ENCODE measurements at regions not wholly inside any gene's neighbourhood (a gene's known extent, or its start where the extent isn't known, plus 50 kb on each side); places are given as distances from the start of the nearest gene placed in this dataset.

DNA sequence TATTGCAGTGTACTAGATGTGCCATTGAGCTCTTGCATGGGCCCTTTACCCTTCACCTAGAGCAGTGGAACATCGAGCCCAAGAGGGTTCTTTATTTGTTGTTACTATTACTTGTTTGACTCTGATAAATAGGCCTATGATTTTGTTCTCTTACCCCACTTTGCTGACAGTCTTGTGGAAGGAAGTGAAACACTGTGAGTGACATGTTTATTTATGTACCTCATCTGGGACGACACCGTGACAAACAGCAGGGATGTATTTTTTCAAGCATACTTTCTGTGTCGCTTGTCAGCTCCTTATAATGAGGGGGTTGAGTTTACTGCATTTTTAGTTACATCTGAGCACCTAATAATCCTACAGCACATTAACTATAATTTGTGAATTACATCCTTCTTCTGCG, 1010.3 kb upstream of the TENM4 start:
- Histone ChIP-seq H3K79me2 (ENCODE audit: control insufficient read depth in 1 of 2, insufficient read depth in 2 of 2, low read length in 2 of 2) (no peaks in the 10 kb centered on the region), H3K27me3 (replicated peaks in 1 of 4; ENCODE audit: control insufficient read depth in 3 of 4, extremely low read depth in 1 of 4, insufficient read depth in 3 of 4, low read length in 3 of 4) (no peaks in the 10 kb centered on the region), H2BK120ac (replicated peaks; ENCODE audit: low read depth, low read length) (no peak overlapping the region), H3K4me2 (ENCODE audit: insufficient read depth in 1 of 2, low read depth in 2 of 2, low read length in 2 of 2) (no peak overlapping the region), H3K4me3 (ENCODE audit: extremely low read depth in 1 of 4, insufficient read depth in 2 of 4, low read depth in 3 of 4, low read length in 4 of 4) (no peak overlapping the region), H4K91ac (replicated peaks; ENCODE audit: insufficient read length, low read length) (no peak overlapping the region), H3K23ac (ENCODE audit: insufficient read length) (no peak overlapping the region), H3K79me1 (ENCODE audit: low read depth, low read length) (no peaks in the 10 kb centered on the region), H2AFZ (ENCODE audit: low read length) (no peak overlapping the region), H4K8ac (ENCODE audit: extremely low read depth, insufficient read depth, low read length) (no peak overlapping the region), H2AK5ac (ENCODE audit: low read depth, low read length) (no peak overlapping the region), H3K23me2 (ENCODE audit: low read depth, low read length) (no peaks in the 10 kb centered on the region), H2BK15ac (ENCODE audit: low read length) (no peak overlapping the region), H3K18ac (ENCODE audit: extremely low read depth, low read length) (no peak overlapping the region), H3K9ac (replicated peaks in 1 of 4; ENCODE audit: extremely low read depth in 1 of 4, low read depth in 3 of 4, low read length in 3 of 4) (no peak overlapping the region), H2BK20ac (ENCODE audit: low read length) (no peak overlapping the region), H3K36me3 (ENCODE audit: control insufficient read depth in 2 of 4, insufficient read depth in 4 of 4, low read length in 3 of 4) (no peaks in the 10 kb centered on the region), H2BK5ac (ENCODE audit: low read depth, low read length) (no peak overlapping the region), H3K9me3 (ENCODE audit: insufficient read depth in 2 of 2, low read depth in 1 of 2, low read length in 1 of 2) (no peaks in the 10 kb centered on the region), H3K56ac (replicated peaks; ENCODE audit: insufficient read length, low read depth, low read length) (no peak overlapping the region), H3K4ac (replicated peaks; ENCODE audit: insufficient read length, low read depth, low read length) (no peak overlapping the region), H3K14ac (ENCODE audit: insufficient read length) (no peak overlapping the region), H4K5ac (ENCODE audit: insufficient read length, low read depth, low read length) (no peak overlapping the region), H2BK12ac (ENCODE audit: low read depth, low read length) (no peak overlapping the region), H3K27ac (ENCODE audit: low read depth, low read length) (no peak overlapping the region), H3K4me1 (replicated peaks in 1 of 4; ENCODE audit: control insufficient read depth in 3 of 4, insufficient read depth in 4 of 4, low read length in 3 of 4) (peaks cover 0 to 3% (median 0%) of the 10 kb centered on the region in 4 experiments; a peak in 1 of 7 replicates), H4K20me1 (replicated peaks in 1 of 2; ENCODE audit: control insufficient read depth in 1 of 2, insufficient read depth in 2 of 2, low read length in 2 of 2) (no peaks in the 10 kb centered on the region)
- 95% methylated on average over 5 of the region's 5 CpGs; no CpG with 5 or more reads in 1 of the 2 experiments for whole genome bisulfite sequencing, 2 experiments (ENCODE audit: extremely low coverage in 1 of 2, insufficient coverage in 1 of 2, insufficient read length in 1 of 2, insufficient replicate concordance in 2 of 2, low coverage in 1 of 2, low lambda C conversion rate in 2 of 2, missing lambda C conversion rate in 1 of 2)
- FAIRE-seq (no peak), DNase-seq (ENCODE audit: low read depth in 1 of 2, low spot score in 2 of 2) (no peak)
- CTCF ChIA-PET (ENCODE audit: partially characterized antibody) = interaction anchor here (1.0 kb wide), 1 partner anchor 21 kb away, joined by 3 read pairs; no protein-coding TSS in a partner anchor
- POLR2A ChIA-PET (ENCODE audit: partially characterized antibody) = no interaction called here
- TF ChIP-seq, protein P1, sequence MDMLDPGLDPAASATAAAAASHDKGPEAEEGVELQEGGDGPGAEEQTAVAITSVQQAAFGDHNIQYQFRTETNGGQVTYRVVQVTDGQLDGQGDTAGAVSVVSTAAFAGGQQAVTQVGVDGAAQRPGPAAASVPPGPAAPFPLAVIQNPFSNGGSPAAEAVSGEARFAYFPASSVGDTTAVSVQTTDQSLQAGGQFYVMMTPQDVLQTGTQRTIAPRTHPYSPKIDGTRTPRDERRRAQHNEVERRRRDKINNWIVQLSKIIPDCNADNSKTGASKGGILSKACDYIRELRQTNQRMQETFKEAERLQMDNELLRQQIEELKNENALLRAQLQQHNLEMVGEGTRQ (IDR thresholded peaks at IDR 0.05; ENCODE audit: low read length) = no peak
- TF ChIP-seq KDM5A (IDR thresholded peaks at IDR 0.05; ENCODE audit: low read length) (no peak), SIN3A (conservative IDR thresholded peaks at IDR 0.05 in 1 of 2, IDR thresholded peaks at IDR 0.05 in 1 of 2; ENCODE audit: low read depth in 1 of 2, low read length in 2 of 2) (no peak), SRF (IDR thresholded peaks at IDR 0.05; ENCODE audit: low read depth, low read length) (no peak), FOSL1 (IDR thresholded peaks at IDR 0.05; ENCODE audit: insufficient read depth, low read depth, low read length) (no peak), SUZ12 (IDR thresholded peaks at IDR 0.05; ENCODE audit: low read length) (no peak), NRF1 (IDR thresholded peaks at IDR 0.05; ENCODE audit: low read depth, low read length) (no peak), ZNF274 (IDR thresholded peaks at IDR 0.05; ENCODE audit: borderline replicate concordance, extremely low read depth, low read length) (no peak), SIRT6 (IDR thresholded peaks at IDR 0.05; ENCODE audit: low read length) (no peak), EZH2 (IDR thresholded peaks at IDR 0.05; ENCODE audit: low read depth, low read length, severe bottlenecking) (no peak), SP1 (IDR thresholded peaks at IDR 0.05; ENCODE audit: low read depth, low read length) (no peak), NANOG (IDR thresholded peaks at IDR 0.05; ENCODE audit: insufficient read depth, low read depth, low read length, poor library complexity, severe bottlenecking) (no peak)
- TF ChIP-seq, protein P2, sequence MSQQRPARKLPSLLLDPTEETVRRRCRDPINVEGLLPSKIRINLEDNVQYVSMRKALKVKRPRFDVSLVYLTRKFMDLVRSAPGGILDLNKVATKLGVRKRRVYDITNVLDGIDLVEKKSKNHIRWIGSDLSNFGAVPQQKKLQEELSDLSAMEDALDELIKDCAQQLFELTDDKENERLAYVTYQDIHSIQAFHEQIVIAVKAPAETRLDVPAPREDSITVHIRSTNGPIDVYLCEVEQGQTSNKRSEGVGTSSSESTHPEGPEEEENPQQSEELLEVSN (IDR thresholded peaks at IDR 0.05) = no peak

Data from H1 (cell line).